Panc1 (cell line): ENCODE measurements at regions not wholly inside any gene's neighbourhood (a gene's known extent, or its start where the extent isn't known, plus 50 kb on each side); places are given as distances from the start of the nearest gene placed in this dataset.

ENCODE experiments used
- ATAC-seq: fragments of 200-7000 bp; cut with Tn5 transposase; 2 replicates; pipeline ENCODE4 v1.9.1; 2020; ENCODE audit warnings: mild to moderate bottlenecking, moderate library complexity
- BruUV-seq: library from RNA; stranded (reverse); fragments of 400-500 nt; replicated peaks from 2 replicates; lab custom pipeline; 2021; lab: Mats Ljungman, UMichigan
- CTCF ChIA-PET: fragments of 300-600 bp; sonication (Branson Sonifier 250); formaldehyde crosslinking; loops from one replicate; lab custom pipeline; 2022; ENCODE audit warnings: antibody characterized with exemption; lab: Charles Lee
- POLR2A ChIA-PET: fragments of 300-600 bp; sonication (Branson Sonifier 250); formaldehyde crosslinking; loops from one replicate; lab custom pipeline; 2022; ENCODE audit warnings: antibody characterized with exemption; lab: Charles Lee
- DNase-seq: peaks from one replicate; pipeline ENCODE4 v3.0.0-alpha.2; 2010; ENCODE audit warnings: low read depth, low spot score
- H3K27ac ChIP-seq: 2 replicates; pipeline ENCODE4 v1.5.1; 2011; ENCODE audit warnings: mild to moderate bottlenecking, low read length, inconsistent platforms
- H3K27me3 ChIP-seq: fragments of 200-500 bp; sonication (Bioruptor generic); 2 replicates; pipeline ENCODE4 v1.6.0; 2014; ENCODE audit warnings: low read length, inconsistent platforms; ENCODE audit not compliant: control insufficient read depth, insufficient read depth
- H3K36me3 ChIP-seq: fragments of 200-500 bp; sonication (Bioruptor generic); 2 replicates; pipeline ENCODE4 v1.5.1; 2014; ENCODE audit warnings: inconsistent platforms, mild to moderate bottlenecking, low read length, moderate library complexity; ENCODE audit not compliant: control insufficient read depth, insufficient read depth
- H3K4me1 ChIP-seq: 2 replicates; pipeline ENCODE4 v1.5.1; 2011; ENCODE audit warnings: inconsistent platforms, mild to moderate bottlenecking, low read length, moderate library complexity; ENCODE audit not compliant: control insufficient read depth, insufficient read depth
- H3K4me3 ChIP-seq, 2 experiments: 2 replicates each; pipeline ENCODE4 v1.5.1; 2011 to 2012; ENCODE audit warnings: low read depth in 2 of 2, low read length in 2 of 2, mild to moderate bottlenecking in 2 of 2, inconsistent platforms in 1 of 2, moderate library complexity in 1 of 2
- H3K9me3 ChIP-seq: fragments of 200-500 bp; sonication (Bioruptor generic); 2 replicates; pipeline ENCODE4 v1.5.1; 2014; ENCODE audit warnings: low read depth, mild to moderate bottlenecking, inconsistent platforms, low read length, moderate library complexity; ENCODE audit not compliant: control insufficient read depth, insufficient read depth
- CTCF ChIP-seq: fragments of 450-650 bp; IDR thresholded peaks from 2 replicates; pipeline ENCODE4 v1.5.1; 2017; ENCODE audit warnings: mild to moderate bottlenecking
- POLR2AphosphoS5 ChIP-seq: IDR thresholded peaks from 2 replicates; pipeline ENCODE4 v1.6.1; 2012; ENCODE audit warnings: mild to moderate bottlenecking, low read depth, low read length, moderate library complexity
- SIN3A ChIP-seq: IDR thresholded peaks from 2 replicates; pipeline ENCODE4 v1.6.1; 2012; ENCODE audit warnings: low read depth, mild to moderate bottlenecking, low read length, moderate library complexity, borderline replicate concordance; ENCODE audit not compliant: insufficient read depth
- TCF7L2 ChIP-seq: IDR thresholded peaks from 2 replicates; pipeline ENCODE4 v1.6.1; 2011; ENCODE audit warnings: mild to moderate bottlenecking, low read depth, low read length, inconsistent platforms
- in situ Hi-C: cut with HindIII; loops from 2 replicates; pipeline ENCODE4 v1.10.0; 2016; ENCODE audit warnings: low sequenced_read_pairs, low pct_unique_long_range_greater_than_20kb
- intact Hi-C: fragments of 100-400 bp; cut with micrococcal nuclease; formaldehyde crosslinking; loops from one replicate; pipeline ENCODE4 v1.10.0; 2022; ENCODE audit not compliant: unreplicated experiment
- TF ChIP-seq, protein P1 (sequence below), 2 experiments: IDR thresholded peaks; 2 replicates each; pipeline ENCODE4 v1.6.1; 2011 to 2012; ENCODE audit warnings: low read depth in 2 of 2, control low read depth in 1 of 2, low read length in 1 of 2, mild to moderate bottlenecking in 1 of 2, moderate library complexity in 1 of 2; ENCODE audit not compliant: insufficient read depth in 1 of 2

DNA sequence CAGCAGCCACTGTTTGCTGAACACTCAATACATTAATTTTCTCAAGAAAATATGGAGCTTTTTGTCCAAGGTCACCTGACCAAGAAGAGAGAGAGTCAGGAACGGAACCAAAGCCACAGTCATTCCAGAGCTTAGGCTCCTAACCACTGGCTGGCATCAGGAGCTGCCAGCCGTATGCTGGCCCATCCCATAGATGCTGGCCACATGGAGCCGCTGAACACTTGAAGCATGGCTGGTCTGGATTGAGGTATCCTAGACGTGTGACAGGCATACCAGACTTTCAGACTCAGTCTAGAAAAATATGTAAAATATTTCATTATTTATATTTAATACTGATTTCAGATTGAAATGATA lies 458.7 kb downstream of the MATN1 start:
- DNase-seq (no peak), ATAC-seq (no peak)
- POLR2A ChIA-PET: no interaction called here
- Histone ChIP-seq H3K27me3 (no peaks in the 10 kb centered on the region), H3K9me3 (no peaks in the 10 kb centered on the region), H3K27ac (no peak overlapping the region), H3K36me3 (no peaks in the 10 kb centered on the region), H3K4me1 (no peaks in the 10 kb centered on the region), H3K4me3 (no peak overlapping the region)
- in situ Hi-C loops: no loop called here
- TF ChIP-seq TCF7L2 (no peak), POLR2AphosphoS5 (no peak), CTCF (no peak), SIN3A (no peak)
- TF ChIP-seq, protein P1, sequence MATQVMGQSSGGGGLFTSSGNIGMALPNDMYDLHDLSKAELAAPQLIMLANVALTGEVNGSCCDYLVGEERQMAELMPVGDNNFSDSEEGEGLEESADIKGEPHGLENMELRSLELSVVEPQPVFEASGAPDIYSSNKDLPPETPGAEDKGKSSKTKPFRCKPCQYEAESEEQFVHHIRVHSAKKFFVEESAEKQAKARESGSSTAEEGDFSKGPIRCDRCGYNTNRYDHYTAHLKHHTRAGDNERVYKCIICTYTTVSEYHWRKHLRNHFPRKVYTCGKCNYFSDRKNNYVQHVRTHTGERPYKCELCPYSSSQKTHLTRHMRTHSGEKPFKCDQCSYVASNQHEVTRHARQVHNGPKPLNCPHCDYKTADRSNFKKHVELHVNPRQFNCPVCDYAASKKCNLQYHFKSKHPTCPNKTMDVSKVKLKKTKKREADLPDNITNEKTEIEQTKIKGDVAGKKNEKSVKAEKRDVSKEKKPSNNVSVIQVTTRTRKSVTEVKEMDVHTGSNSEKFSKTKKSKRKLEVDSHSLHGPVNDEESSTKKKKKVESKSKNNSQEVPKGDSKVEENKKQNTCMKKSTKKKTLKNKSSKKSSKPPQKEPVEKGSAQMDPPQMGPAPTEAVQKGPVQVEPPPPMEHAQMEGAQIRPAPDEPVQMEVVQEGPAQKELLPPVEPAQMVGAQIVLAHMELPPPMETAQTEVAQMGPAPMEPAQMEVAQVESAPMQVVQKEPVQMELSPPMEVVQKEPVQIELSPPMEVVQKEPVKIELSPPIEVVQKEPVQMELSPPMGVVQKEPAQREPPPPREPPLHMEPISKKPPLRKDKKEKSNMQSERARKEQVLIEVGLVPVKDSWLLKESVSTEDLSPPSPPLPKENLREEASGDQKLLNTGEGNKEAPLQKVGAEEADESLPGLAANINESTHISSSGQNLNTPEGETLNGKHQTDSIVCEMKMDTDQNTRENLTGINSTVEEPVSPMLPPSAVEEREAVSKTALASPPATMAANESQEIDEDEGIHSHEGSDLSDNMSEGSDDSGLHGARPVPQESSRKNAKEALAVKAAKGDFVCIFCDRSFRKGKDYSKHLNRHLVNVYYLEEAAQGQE (IDR thresholded peaks at IDR 0.05; ENCODE audit: insufficient read depth in 1 of 2, low read depth in 2 of 2, low read length in 1 of 2): no peak
- BruUV-seq: no TSS peak
- CTCF ChIA-PET: no interaction called here
- intact Hi-C loops: no loop called here

DNA sequence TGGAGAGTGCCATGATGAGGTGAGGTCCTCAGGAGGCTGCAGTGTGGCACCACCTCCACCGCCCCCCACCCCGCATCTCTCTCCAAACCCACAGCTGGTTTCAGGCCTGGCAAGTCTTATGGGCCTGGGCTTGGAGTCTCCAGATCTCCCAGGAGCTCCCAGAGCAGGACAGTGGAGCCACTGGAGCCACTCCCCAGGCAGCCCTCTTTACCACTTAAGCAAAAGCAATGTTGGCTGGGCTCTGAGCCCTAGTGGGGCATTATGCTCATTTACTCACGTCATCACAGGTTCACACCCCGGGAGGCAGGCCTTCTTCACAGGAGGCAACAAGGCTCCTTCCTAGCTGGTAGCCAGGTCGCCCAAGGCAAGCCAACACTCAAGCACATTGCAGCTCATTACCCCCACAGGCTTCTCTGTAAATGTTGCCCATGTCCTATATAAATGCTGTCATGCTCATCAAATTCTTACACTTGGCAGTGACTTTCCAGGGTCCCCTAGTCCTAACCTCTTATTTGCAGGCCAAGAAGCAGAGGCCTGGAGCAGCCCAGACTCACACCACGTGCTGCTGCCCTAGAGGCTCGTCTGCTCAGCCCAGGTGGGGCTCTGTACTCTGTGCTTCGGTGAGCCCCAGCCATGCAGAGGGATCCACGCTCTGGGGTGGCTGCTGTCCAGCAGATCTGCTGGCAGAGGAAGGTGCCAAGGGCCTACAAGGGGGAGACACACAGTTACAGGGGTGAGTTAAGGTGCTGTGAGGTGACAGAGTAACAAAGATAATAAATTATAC lies 459.3 kb downstream of the MATN1 start:
- CTCF ChIA-PET: no interaction called here

More for the DNA sequence above, 459.3 kb downstream of the MATN1 start:
- no peaks in the 10 kb centered on the region for H3K9me3 ChIP-seq
- POLR2A ChIA-PET: no interaction called here
- H3K27ac ChIP-seq: no peak overlapping the region
- TF ChIP-seq, protein P1 (IDR thresholded peaks at IDR 0.05; ENCODE audit: insufficient read depth in 1 of 2, low read depth in 2 of 2, low read length in 1 of 2): no peak
- TF ChIP-seq CTCF (no peak), TCF7L2 (no peak), SIN3A (no peak), POLR2AphosphoS5 (no peak)
- intact Hi-C loops: no loop called here
- no peak for DNase-seq
- ATAC-seq: no peak
- BruUV-seq: no TSS peak
- H3K4me1 ChIP-seq: no peaks in the 10 kb centered on the region
- no peaks in the 10 kb centered on the region for H3K36me3 ChIP-seq
- no peak overlapping the region for H3K4me3 ChIP-seq
- H3K27me3 ChIP-seq: no peaks in the 10 kb centered on the region; the same call in 1 of the 2 replicates
- in situ Hi-C loops: no loop called here
